ENCODE measurements at regions not wholly inside any gene's neighbourhood (a gene's known extent, or its start where the extent isn't known, plus 50 kb on each side); places are given as distances from the start of the nearest gene placed in this dataset.

DNA sequence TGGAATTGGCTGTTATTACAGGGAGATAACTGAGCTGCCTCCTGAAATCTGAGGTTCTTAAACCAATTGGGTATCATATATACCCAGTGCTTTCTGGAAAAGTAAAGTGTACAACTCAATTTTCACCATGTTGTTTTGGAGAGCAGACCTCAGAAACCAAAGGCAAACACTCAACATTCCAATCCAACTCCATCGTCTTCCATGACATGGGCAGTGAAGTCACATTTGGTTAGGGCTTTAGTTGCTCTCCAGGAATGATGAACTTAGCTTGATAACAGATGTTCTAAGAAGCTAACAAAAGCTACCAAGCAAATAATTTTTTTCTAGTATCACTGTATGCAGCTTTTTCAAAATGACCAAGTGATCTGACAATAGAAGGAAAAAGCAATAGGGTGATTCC is 107.0 kb upstream of the SLC35G4 start:
- POLR2A ChIA-PET: no interaction called here

DNA sequence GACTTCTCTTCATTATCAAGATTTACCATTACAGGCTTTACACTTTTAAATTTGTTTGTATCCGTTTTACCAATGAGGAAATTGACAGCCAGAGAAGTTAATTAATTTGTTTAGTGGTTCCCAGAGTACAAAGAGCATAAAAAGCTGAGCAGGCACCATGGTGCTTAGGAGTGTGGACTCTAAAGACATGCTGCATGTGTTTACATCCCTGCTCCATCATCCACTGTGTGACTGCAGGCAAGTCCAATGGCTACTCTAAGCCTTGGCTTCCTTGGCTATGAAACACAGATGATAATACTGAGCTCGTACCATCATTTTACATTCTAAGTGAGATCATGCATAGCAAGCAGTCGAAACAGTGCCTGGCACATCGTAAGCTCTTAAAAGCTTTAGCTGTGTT is 108.0 kb upstream of the SLC35G4 start:
- no peak overlapping the region for H3K4me3 ChIP-seq (ENCODE audit: low read depth, low read length)
- ChIA-PET POLR2A (no interaction called here), CTCF (interaction anchor here (1.0 to 3.2 kb wide), 2 partner anchors 18 to 191 kb away, joined by 3 to 12 read pairs; no protein-coding TSS in a partner anchor)
- TF ChIP-seq, protein P1, sequence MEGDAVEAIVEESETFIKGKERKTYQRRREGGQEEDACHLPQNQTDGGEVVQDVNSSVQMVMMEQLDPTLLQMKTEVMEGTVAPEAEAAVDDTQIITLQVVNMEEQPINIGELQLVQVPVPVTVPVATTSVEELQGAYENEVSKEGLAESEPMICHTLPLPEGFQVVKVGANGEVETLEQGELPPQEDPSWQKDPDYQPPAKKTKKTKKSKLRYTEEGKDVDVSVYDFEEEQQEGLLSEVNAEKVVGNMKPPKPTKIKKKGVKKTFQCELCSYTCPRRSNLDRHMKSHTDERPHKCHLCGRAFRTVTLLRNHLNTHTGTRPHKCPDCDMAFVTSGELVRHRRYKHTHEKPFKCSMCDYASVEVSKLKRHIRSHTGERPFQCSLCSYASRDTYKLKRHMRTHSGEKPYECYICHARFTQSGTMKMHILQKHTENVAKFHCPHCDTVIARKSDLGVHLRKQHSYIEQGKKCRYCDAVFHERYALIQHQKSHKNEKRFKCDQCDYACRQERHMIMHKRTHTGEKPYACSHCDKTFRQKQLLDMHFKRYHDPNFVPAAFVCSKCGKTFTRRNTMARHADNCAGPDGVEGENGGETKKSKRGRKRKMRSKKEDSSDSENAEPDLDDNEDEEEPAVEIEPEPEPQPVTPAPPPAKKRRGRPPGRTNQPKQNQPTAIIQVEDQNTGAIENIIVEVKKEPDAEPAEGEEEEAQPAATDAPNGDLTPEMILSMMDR (IDR thresholded peaks at IDR 0.05; ENCODE audit: insufficient read depth, low read length, missing control alignments): no peak
- no peak for DNase-seq (ENCODE audit: low read depth, low spot score)

More for the DNA sequence above, 107.0 kb upstream of the SLC35G4 start:
- no peak overlapping the region for H3K4me3 ChIP-seq (ENCODE audit: low read depth, low read length)
- no peak for DNase-seq (ENCODE audit: low read depth, low spot score)
- CTCF ChIA-PET: interaction anchor here (0.7 to 3.2 kb wide), 5 partner anchors 10 to 651 kb away, joined by 3 to 12 read pairs (median 4); no protein-coding TSS in a partner anchor
- TF ChIP-seq, protein P1 (IDR thresholded peaks at IDR 0.05; ENCODE audit: insufficient read depth, low read length, missing control alignments): no peak

DNA sequence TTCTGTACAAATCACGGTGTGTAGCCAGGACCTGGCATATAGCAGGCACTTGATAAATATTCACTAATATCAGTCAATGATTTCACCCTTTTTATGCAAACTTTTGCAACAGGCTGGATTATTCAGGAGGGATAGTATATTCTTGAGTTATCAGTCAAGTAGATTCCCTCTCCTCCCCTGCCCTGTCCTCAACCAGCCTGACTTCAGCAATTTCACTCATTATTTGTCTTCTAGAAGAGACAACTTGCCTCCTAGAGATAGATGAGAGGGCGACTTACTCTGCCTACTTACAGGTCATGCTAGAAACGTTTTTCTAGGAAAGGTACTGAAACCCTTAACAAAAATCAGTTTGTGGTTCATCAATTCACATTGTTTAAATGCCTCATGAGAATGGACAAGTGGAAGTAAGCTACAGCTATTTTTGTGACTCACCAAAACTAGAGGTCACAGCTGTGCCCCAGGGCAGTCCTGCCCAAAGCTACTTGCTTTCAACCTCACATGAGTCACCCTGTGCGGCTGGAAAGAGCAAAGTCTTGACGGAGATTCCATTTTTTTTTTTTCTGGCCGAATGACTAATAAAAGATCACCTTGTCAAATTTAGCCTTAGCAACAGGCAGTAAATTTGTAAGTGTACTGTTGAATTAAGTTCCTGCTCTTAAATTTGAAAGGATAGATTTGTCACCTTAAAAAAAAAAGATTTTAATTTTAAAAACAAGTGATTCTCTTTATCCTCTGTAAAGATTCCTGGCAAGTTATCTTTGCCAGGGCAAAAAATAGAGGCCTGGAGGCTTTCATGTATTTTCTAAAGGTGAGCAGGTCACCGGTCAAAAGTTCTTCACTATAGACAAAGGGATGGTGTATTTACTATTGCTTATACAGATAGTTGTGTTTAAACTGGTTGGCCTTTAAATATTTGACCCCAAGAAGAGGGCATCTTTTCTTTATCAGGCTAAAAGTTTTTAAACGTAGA is 109.0 kb upstream of the SLC35G4 start:
- no peak overlapping the region for H3K4me3 ChIP-seq (ENCODE audit: low read depth, low read length)
- DNase-seq (ENCODE audit: low read depth, low spot score): peak; percentile 85
- TF ChIP-seq, protein P1 (IDR thresholded peaks at IDR 0.05; ENCODE audit: insufficient read depth, low read length, missing control alignments): no peak
- POLR2A ChIA-PET: no interaction called here
- CTCF ChIA-PET: no interaction called here

DNA sequence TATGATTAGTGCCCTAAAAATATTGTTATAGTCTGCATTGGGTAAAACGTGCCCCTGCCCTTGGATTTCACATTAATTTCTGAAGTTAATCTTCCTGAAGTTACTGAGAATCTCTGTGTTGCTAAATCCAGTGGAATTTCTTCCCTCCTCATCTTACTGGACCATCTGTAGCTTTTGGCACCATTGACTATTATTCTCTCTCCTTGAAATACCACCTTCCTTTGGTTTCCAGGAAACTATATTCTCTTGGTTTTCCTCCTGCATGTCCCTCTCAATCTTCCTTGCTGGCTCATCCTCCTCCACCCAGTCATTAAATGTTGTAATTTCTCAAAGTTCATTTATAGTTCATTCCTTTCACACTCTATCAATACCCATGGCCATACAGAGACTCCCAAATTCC is 110.6 kb upstream of the SLC35G4 start:
- POLR2A ChIA-PET: no interaction called here
- CTCF ChIA-PET: interaction anchor here (1.1 kb wide), 1 partner anchor 54 kb away, joined by 3 read pairs; no protein-coding TSS in a partner anchor
- H3K4me3 ChIP-seq (ENCODE audit: low read depth, low read length): no peak overlapping the region
- DNase-seq (ENCODE audit: low read depth, low spot score): no peak
- TF ChIP-seq, protein P1 (IDR thresholded peaks at IDR 0.05; ENCODE audit: insufficient read depth, low read length, missing control alignments): no peak

DNA sequence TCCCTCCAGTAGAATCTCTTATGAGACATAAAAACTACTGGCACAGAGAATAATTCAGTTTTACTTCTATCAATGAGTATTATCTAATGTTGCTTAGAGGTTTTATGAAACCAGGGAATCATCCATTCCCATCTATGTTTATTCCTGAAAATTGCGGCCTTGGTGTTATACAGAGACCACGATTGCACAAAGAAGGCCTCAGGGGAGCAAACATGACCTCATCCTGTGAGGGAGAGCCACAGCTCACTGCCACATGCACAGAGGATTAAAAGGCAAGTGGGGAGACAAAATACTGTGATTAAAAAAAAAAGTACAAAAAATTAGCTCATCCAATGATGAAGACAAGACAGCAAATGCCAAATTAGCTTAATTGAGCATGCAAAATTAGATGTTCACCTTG is 111.8 kb upstream of the SLC35G4 start:
- ChIA-PET CTCF (interaction anchor here (2.5 kb wide), 1 partner anchor 187 kb away, joined by 8 read pairs; no protein-coding TSS in a partner anchor), POLR2A (interaction anchor here (1.0 kb wide), 1 partner anchor 185 kb away, joined by 4 read pairs; no protein-coding TSS in a partner anchor)
- no peak for DNase-seq (ENCODE audit: low read depth, low spot score)
- TF ChIP-seq, protein P1 (IDR thresholded peaks at IDR 0.05; ENCODE audit: insufficient read depth, low read length, missing control alignments): no peak
- no peak overlapping the region for H3K4me3 ChIP-seq (ENCODE audit: low read depth, low read length)

DNA sequence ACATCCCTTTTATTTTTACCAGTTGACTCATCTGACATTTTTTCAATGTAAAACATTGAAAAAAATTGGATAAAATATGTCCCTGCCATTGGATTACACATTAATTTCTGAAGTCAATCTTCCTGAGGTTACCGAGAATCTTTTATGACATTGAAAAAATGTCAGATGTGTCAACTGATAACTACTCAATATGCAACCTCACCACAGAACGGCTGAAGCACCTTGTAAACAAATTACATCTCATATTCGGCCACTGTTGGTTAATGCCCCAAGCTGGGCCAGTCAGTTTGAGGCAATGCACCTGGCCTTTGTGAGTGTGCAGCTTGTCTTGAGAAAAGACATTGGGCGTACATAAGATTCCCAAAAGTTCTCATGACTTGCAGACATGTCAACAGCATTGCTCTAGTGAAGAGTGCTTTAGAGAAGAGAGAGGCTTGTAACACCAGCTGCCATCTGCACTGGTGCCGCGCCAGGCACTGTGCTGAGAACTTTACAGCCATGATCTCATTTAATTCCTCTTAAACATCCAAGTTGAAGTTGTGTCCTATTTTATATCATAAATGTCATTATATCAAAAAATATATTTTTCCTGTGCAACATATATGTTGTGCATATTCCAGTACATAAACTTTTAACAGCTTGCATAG is 112.7 kb upstream of the SLC35G4 start:
- CTCF ChIA-PET: interaction anchor here (2.5 kb wide), 1 partner anchor 186 kb away, joined by 8 read pairs; no protein-coding TSS in a partner anchor
- DNase-seq (ENCODE audit: low read depth, low spot score): no peak

More for the DNA sequence above, 112.7 kb upstream of the SLC35G4 start:
- POLR2A ChIA-PET: no interaction called here
- H3K4me3 ChIP-seq (ENCODE audit: low read depth, low read length): no peak overlapping the region
- TF ChIP-seq, protein P1 (IDR thresholded peaks at IDR 0.05; ENCODE audit: insufficient read depth, low read length, missing control alignments): no peak
